HG02798 (cell line): ENCODE measurements at regions not wholly inside any gene's neighbourhood (a gene's known extent, or its start where the extent isn't known, plus 50 kb on each side); places are given as distances from the start of the nearest gene placed in this dataset.

Experiments used
- ATAC-seq: cut with Tn5 transposase; IDR thresholded peaks from one replicate; pipeline ENCODE4 v1.9.1; 2021; ENCODE audit warnings: mild to moderate bottlenecking; ENCODE audit not compliant: unreplicated experiment, poor library complexity

- no peak for ATAC-seq
Observed at GRCh38 chr2:67846370-67847070, 216.3 kb downstream of the C1D start.

DNA sequence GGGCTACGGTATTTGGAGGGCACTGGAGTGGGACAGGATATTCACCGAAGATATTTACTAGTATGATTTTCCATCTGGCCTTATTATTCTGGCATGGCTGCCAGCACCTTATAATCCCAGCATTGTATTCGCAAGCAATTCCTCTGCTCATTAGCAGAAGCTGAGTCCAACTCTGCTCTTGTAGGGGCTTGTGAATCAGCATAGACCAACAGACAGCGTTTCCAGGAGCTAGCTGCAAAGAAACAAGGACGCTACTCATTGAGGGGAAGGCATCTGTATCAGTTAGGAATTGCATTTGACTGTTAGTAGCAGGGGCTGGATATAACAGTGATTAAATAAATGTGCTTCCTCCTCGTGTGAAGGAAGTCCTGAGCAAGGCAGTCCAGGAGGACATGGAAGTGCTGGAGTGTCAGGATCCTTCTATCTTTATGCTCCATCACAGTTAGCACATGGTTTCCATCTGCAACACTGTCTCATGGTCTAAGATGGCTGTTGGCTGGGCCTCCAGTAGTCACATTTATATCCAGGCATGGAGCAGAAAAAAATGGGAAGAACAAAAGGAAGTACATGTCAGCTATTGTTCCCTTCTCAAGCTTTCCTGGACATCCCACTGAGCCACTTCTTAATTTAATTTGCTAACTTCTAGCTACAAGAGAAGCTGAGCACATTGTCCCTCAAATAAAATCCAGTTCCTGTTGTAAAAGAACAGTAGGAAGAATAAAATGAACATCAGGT is 214.1 kb downstream of the C1D start:
- no peak for ATAC-seq

DNA sequence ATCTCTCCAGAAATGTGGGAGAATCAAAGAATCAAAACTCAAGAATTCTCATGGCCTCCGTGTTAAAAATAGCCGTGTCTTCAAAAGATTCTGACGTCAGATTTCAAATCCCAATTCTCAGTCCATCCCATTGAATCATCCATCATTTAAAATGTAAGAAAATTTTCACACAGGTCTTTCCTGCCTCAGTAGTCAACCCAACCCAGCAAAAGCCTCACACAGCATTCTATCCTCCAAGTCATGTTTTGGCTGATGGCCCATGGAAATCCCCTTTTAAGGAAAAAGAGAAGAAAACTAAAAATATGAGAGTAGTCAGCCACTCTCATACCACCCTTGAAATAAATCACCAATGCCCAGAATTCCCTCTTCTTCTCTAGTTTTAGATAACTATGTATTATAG is 211.8 kb downstream of the C1D start:
- ATAC-seq = no peak

- ATAC-seq = no peak
Observed at GRCh38 chr2:67851956-67852824, 210.6 kb downstream of the C1D start.

- no peak for ATAC-seq
Observed at GRCh38 chr2:67854103-67854743, 208.6 kb downstream of the C1D start.

DNA sequence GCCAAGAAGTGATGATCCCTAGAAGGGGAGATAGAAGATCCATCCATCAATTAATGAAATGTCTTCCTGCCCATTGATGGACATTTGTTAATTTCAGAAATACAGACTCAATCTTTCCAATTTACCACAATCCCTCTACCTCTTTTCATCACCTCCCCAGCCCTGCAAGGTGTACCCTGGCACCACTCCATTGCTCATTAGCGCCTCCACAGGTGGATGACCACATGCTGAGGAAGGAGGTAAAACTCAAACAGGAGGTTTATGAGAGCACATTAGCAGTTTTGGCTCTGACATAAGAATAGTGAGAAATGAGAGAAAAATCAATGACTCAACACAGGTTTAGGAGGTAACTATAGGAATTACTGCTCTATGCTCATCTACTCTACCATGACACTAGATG is 208.0 kb downstream of the C1D start:
- ATAC-seq = no peak

DNA sequence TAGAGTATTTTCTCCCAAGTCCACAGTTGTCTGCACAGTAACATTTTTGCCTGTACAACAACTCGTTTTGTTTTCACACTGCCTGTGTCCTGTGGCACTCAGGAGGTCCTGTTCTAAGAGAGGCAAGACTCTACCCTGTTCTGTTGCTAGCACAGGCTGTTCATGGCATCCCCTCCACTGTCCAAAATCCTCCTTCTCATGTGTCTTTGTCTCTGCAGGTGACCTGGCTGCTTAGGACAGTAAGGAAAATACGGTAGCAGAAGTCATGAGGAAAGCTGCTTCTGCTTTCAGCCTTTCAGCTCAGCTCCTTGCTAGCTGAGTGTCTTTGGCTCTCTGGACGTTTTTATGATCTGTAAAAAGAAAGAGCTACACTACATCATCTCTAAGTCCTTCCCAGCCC is 205.9 kb downstream of the C1D start:
- no peak for ATAC-seq

DNA sequence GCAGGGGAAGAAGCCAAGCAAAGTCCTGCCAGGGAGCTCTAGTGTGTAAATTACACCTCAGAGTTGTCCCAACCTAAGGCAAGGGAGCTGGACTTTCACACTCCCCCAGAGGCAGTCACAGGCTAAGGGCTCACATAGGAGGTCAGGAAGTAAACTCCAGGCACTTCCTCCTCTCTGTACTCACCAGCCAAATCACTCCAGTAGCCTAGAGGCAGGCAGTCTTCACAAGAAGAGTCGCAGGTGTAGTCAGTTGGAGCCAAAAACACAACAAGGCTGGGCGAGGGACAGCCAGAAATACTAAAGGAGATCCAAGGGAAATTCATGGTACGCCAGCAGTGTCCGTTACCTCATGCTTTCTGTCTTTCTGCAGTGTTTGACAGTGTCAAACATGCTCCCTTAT is 205.0 kb downstream of the C1D start:
- ATAC-seq = no peak

DNA sequence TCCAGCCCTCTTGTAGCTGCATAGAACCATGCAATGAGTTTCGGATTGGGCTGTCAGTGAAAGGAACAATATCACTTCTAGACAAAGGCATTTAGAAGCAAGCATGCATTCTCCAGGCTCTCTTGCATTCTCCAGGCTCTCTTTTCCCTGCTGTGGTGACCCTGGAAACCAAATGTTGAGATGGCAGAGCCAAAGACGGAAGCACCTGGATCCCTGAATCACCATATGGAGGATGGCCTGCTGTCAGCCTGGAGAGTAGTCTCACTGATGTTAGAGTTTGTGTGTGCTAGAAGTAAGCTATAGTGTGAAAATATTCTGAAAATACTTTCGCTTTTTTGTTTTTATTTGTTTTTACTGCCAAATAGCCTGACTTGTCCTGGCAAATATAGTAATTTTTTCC is 203.9 kb downstream of the C1D start:
- ATAC-seq = no peak

DNA sequence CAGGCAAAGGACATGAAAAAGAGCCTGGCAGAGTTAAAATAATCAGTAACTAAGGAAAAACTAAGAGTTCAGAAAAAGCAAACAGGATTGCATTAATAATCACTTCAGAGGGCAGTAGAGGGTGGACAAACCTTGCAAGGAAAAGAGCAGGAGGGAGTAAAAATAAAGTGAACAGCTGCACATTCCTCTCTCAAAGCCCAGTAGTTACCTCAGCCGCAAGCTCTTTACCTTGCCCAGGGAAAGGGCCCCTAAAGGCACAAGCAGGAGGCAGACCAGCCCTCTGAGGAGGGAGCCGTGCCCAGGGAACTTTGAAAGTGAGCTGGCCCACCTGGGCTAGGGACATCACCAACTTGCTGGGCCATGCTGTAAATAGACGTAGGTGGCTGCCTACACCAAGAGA is 196.9 kb downstream of the C1D start:
- ATAC-seq = no peak

- no peak for ATAC-seq
Observed at GRCh38 chr2:67867735-67868134, 195.1 kb downstream of the C1D start.

GRCh38 chr2:67871686-67872412 is 191.0 kb downstream of the C1D start:
- no peak for ATAC-seq

- ATAC-seq = no peak
Observed at GRCh38 chr2:67872481-67872880, 190.3 kb downstream of the C1D start.

GRCh38 chr2:67873916-67874315 is 188.9 kb downstream of the C1D start:
- ATAC-seq = no peak

- ATAC-seq = no peak
Observed at GRCh38 chr2:67876176-67876575, 186.6 kb downstream of the C1D start.

DNA sequence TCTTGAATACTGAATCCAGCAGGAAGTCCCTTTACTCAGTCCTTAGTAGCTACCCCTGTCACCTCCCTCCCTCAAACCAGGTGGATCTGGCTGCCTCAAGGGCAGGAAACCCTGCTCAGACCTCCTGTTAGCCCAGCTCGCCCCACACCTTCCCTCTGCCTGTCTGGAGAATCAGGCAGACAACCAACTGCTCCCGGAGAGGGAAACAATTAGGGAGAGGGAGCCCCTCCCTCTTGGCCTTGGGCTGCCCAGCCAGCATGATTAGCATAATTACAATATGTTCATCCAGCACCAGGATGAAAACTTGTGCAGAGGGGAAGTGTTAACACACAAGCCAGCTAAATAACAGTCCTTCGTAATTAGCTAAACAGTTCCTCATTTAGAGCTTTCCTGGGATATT is 185.5 kb downstream of the C1D start:
- no peak for ATAC-seq

- no peak for ATAC-seq
Observed at GRCh38 chr2:67878743-67879142, 184.1 kb downstream of the C1D start.

DNA sequence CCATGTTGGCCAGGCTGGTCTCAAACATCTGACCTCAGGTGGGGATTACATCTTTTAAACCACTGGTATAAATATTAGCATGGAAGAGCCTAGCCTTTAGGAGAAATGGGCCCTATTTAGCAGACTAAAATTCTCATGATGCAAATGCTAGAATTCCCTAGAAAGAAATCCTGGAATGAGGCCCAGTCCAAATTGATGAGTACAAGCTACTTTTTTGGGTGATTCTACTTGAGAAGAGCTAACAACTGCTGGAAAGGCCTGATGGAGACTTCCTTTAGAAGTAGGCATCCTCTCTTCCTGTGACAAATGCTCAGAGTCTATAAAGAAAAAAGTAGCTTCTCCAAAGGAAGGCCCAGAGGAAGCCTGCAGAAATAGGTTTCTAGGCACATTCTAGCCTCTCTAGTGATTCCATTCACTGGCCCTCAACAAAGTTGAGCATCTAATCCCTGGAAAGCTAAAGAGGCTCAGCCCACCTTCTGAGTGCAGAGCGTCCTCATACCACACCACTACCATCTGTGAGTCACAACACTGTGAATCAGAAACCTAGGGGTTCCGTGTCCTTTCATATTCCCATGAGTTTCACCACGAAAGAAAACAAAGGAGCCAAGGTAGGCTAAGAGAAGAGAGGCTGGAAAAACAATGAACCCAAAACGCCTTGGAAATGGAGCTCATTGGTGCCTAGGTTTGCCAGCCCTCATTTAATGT is 183.1 kb downstream of the C1D start:
- no peak for ATAC-seq

- ATAC-seq = no peak
Observed at GRCh38 chr2:67880291-67880761, 182.5 kb downstream of the C1D start.
